NCI-H187 treated with DMSO at 0.1 percent for 48 hours (cell line): ENCODE measurements at regions not wholly inside any gene's neighbourhood (a gene's known extent, or its start where the extent isn't known, plus 50 kb on each side); places are given as distances from the start of the nearest gene placed in this dataset.
"Not testable (repeated sequence)": the region's sequence is repeated elsewhere in the genome, so short reads cannot be mapped to it uniquely, and the experiment has no call there.

ENCODE experiments used
- DNase-seq: peaks from one replicate; lab custom pipeline; 2025; lab: John Stamatoyannopoulos, UW

- no peak for DNase-seq
Measured at GRCh38 chr7:86372262-86372661, 271.4 kb upstream of the GRM3 start.

DNA sequence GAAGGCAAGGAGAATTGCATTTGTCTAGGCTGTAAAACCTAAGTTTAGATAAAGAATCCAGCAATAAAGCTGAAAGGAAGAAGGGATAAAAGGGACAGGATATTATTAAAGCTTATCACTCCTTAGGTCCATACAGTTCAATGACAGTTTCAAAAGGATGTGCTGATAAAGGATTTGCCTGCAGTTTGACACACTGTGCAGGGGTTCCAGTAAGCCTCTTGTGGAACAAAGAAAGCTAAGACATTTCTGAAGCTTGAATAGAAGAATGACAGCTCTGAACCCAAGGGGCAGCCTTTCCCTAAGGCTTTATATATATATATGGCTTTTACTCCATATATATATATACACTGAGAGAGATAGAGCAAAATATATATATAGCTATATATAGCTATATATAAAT lies 276.8 kb upstream of the GRM3 start:
- DNase-seq = no peak

GRCh38 chr7:86340407-86340806 lies 303.3 kb upstream of the GRM3 start:
- not testable (repeated sequence) for DNase-seq

DNA sequence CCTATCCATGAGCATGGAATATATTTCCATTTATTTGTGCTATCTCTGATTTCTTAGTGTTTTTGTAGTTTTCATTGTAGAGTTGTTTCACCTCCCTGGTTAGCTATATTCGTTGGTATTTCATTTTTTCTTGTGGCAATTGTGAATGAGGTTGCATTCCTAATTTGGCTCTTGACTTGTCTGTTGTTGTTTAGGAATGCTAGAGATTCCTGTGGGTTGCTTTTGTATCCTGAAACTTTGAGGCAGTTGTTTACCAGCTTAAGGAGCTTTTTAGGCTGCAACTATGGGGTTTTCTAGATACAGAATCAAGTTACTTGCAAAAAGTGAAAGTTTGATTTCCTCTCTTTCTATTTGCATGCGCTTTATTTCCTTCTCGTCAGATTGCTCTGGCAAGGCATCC lies 304.7 kb upstream of the GRM3 start:
- DNase-seq = no peak

- DNase-seq = no peak
Measured at GRCh38 chr7:86328801-86329433, 314.8 kb upstream of the GRM3 start.

DNA sequence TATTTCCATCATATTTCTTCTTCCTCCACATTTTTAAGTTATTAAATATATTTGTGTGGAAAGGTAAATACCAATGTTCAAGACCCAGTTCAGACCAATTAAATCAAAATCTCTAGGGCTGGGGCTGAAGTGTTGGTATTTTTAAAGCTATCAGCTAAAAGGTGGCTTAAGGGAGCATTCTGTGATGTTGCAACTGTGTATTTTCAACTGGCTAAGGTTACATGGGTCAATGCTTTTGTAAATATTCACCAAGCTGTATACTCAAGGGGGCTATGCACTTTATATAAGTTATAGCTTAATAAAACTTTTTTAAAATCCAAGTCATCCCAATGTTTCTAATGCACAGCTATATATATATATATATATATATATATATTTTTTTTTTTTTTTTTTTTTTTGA lies 316.9 kb upstream of the GRM3 start:
- DNase-seq = no peak

DNA sequence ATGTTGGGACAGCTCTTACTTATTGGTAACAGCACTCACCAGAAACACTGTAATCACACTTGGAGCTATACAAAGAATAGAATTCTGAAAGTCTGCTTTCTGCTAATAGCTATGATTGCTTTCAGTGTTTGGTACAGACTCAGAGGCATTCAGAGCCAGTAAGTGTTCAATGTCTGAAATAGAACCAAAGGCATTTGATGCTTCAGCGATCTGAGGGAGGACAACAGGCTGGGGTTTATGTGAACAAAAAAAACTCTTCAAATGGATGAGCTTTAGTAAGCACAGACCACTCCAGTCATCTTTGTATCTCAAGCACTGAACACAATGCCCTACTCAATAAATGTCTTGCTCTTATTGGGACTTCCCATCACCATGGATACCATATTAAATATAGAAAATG lies 322.8 kb upstream of the GRM3 start:
- DNase-seq = no peak

- DNase-seq = no peak
Measured at GRCh38 chr7:86320341-86320740, 323.4 kb upstream of the GRM3 start.

DNA sequence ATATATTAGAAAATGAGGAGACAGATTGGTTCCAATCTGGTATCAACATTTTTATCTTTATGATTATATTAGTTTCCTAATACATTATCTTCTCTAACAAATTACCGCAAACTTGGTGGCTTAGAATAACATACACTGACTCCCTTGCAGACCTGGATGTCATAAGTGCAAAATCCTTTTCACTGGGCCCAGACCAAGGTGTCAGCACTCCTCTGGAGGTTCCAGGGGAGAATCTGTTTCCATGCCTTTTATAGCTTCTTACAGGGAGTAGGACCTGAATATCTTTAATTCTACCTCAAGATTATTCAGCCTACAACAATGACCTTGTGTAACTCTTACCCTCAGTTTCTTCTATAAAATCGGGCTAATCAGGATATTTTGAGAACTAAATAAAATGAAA lies 329.9 kb upstream of the GRM3 start:
- DNase-seq = no peak

DNA sequence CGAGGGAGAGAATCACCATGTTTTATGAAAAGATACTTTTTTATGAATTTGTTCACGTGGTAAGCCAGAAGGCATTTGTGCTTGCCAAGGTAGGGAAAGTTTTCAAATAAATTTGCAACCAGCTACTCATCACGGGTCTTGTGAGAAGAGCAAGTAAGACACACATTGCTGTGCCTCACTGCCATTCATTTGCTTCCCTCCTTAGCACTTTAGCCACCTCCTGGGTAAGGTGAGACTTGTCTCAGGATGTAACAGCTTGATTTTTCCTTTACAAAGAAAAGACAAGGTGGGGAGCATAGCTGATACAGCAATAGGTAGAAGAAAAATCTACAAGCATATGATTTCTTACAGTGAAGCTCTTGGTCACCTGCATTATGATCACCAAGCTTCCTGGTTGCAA lies 342.4 kb upstream of the GRM3 start:
- no peak for DNase-seq

- no peak for DNase-seq
Measured at GRCh38 chr7:86295526-86295925, 348.2 kb upstream of the GRM3 start.

- DNase-seq = no peak
Measured at GRCh38 chr7:86282014-86282682, 361.6 kb upstream of the GRM3 start.

GRCh38 chr7:86280150-86280549 lies 363.6 kb upstream of the GRM3 start:
- DNase-seq = no peak

DNA sequence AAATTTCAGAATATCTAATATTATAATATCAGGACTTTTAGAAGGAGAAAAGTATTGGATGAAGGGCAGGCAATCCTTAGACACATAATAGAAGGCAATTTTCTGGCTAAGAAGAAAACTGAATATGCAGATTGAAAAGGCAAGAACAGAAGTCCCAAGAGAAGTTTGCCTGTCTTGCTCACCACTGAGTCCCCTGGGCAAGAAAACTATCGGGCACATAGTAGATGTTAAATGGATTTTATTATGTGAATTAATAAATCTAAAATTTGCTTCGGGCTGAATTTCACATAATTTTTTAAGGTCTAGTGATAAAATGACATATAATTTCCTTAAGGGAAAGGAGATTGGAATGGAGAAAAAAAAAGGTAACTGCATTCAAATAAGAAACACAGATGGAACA lies 380.9 kb upstream of the GRM3 start:
- no peak for DNase-seq

DNA sequence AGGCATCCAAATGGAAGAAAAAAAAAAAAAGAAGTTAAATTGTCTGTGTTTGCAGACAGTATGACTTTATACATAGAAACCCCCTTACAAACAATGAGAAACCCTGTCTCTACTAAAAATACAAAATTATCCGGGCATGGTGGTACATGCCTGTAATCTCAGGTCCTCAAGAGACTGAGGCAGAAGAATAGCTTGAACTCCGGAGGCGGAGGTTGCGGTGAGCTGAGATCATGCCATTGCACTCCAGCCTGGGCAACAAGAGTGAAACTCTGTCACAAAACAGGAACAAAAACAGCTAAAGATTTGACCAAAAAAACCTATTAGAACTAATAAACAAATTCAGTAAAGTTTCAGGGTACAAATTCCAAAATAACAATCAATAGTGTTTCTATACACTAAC lies 385.8 kb upstream of the GRM3 start:
- no peak for DNase-seq

DNA sequence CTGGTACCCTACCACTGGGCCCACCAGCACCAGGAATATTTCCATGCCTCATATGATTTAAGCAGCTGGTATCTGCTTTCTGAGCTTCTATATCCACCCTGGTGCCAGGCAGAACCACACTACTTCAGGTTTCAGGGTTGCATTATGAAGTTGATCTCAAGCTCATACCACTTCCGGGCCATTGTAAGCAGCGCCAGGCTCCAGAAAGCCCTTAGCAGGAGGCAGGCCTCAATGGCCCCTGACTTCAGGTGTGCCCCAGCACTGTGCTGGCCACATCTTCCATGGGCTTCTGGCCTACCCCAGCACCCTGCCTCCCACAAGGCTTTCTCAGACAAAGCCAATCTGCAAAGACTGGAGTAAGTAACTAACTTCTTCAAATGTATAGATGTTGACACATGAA lies 391.3 kb upstream of the GRM3 start:
- no peak for DNase-seq

DNA sequence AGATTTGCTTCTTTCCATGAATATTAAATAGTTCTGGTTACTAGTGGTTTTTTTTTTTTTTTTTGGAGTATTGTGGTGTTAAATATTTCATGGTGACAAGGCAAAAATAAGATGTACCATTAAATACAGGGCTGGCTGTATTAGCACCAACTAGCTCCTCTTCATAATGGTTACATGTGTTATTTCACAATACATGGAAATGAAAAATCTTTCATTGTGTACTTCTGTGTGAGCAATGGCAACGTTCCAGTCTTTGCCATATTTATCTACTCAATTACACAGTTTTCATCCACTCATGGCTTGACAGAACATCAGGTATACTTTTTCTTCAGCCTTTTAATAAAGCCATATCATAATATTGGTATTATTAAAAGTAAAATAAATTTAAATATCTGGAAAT lies 394.7 kb upstream of the GRM3 start:
- DNase-seq = no peak

GRCh38 chr7:86243171-86243570 lies 400.5 kb upstream of the GRM3 start:
- DNase-seq = no peak

DNA sequence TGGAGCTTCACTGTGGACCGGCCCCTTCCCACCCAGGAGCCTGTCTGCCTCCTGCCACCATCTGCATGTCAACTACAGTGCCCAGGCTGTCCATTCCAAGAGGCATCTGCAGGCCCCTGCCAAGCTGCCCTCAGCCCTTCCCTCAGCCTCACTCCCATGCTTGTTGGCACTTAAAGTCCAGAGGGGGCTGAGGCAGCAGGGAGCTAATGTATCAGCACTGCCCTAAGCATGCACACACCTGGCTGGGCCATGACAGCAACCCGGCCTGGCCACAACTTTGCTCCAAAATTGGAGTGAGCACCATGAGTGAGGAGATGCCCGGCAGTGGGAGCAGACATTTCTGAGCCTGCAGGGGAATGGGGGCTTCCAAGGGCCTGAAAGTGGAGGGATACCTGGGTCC lies 417.5 kb upstream of the GRM3 start:
- no peak for DNase-seq

- DNase-seq = no peak
Measured at GRCh38 chr7:86222806-86223205, 420.9 kb upstream of the GRM3 start.

- DNase-seq = no peak
Measured at GRCh38 chr7:86214734-86215133, 429.0 kb upstream of the GRM3 start.

GRCh38 chr7:86212976-86213375 lies 430.7 kb upstream of the GRM3 start:
- DNase-seq = no peak

GRCh38 chr7:86209036-86209435 lies 434.7 kb upstream of the GRM3 start:
- no peak for DNase-seq

- no peak for DNase-seq
Measured at GRCh38 chr7:86207740-86208139, 436.0 kb upstream of the GRM3 start.
